Effector CD4-positive, alpha-beta T cell (primary cell): ENCODE measurements at regions not wholly inside any gene's neighbourhood (a gene's known extent, or its start where the extent isn't known, plus 50 kb on each side); places are given as distances from the start of the nearest gene placed in this dataset.

ENCODE experiments used
- DNase-seq: peaks from one replicate; pipeline ENCODE4 v3.0.0-alpha.2; 2020

DNA sequence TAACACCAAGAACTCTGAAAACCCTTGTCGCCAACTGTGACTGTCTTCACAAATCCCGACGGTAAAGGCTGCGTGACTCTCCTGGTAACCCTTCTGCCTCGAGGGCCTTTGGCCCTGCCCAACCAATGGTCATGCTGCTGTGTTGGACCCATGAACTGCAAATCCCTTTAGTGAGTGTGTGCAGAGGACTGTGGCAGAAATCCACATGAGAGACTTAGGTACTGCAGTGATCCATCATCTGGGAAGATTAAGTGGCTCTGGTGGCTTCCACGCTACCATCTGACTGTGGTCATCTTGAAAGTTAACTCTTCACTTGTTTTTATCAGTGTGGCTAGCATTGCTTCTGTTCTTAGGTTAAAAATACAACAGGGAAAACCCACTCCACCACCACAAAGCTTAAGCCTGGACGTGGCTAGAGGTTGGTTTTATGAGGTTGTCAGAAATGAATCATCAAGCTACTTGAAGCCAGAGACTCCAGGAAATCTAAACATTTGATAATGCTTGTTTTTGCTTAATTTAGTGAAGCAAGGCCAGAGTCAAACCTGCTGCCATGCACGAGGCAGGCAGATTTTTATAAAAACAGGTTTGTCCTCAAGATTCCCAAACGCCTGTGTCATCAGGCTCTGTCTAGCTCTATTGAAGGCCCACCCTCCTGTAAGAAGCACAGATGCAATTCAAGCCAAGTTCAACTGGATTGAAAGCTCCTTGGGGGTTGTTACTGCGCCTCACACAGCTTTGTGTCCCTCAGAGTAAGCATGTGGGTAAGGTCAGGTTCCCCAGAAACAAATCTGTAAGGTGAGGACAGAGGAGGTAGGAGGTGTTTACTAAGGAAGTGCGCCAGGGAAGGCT, 52.7 kb upstream of the ERCC6L2 start:
- DNase-seq, result no peak

DNA sequence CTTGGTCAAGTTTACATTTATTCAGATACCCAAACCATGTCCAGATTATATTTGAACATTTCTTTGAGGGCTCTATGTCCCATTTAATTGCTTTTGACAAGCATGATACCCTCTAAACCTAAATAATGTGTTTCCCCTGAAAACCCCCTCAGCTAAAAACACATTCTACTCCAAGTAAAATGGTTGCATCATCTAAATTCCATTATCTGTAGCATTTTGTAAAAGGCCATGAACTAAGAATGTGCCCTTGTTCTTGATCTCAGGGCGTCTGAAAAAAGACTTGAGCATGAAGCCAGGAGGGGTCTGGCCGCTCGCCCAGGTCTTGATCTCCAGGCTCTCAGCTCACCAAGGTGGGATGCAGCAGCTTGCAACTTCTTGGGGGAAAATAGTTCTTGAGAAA, 53.5 kb upstream of the ERCC6L2 start:
- DNase-seq, result no peak

DNA sequence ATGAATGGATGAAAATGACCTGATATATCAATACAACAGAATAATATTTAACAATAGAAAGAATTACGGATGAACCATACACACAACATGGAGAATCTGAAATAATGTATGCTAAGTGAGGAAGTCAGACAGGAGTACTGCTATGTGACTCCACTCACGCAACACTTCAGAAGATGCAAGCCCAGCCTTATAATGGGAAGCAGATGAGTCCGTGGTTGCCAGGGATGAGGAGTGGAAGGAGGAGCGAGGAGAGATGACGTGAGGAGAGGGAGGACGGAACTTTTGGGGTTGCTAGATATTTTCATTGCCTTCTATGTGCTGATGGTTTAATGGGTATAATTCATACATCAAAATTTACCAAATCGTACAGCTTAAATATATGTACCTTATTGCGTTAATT, 55.4 kb upstream of the ERCC6L2 start:
- no peak for DNase-seq

DNA sequence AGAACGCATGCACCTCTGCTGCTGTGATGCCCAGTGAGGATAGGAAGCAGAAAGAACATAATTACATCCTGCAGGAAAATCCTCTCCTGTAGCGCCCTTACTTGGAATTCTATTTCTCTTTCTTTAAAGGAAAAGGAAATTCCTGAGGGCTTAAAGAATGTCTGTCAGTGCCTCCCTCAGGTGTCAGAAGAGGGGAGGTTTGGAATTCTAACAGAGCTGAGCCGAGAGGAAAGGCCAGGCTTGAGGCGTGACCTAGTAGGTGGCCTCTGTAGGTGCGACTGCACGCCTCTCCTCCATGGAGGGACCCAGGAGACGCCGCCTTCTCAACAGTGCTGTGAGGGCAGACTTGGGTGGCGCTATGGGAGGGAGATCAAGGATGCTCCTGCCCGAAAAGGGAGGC, 55.9 kb upstream of the ERCC6L2 start:
- DNase-seq, result no peak

DNA sequence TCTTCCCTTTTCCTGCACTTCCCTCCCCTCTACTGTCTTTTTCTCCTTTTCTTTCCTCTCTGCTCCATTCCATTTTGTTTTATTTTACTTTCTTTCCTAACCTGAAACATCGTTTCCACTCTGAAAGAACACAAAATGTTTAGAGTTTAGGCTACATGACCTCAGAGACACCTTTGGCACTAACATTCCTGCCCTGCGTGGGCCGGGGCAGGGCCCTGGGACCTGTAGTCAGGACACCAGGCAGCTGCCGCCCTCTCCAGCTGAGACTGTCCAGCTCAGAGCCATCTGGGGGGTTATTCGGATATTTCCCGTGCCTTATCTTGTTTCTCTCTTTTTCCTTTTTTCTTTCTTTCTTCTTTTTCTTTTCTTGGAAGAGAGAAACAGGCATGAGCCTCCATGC, 58.3 kb upstream of the ERCC6L2 start:
- no peak for DNase-seq

DNA sequence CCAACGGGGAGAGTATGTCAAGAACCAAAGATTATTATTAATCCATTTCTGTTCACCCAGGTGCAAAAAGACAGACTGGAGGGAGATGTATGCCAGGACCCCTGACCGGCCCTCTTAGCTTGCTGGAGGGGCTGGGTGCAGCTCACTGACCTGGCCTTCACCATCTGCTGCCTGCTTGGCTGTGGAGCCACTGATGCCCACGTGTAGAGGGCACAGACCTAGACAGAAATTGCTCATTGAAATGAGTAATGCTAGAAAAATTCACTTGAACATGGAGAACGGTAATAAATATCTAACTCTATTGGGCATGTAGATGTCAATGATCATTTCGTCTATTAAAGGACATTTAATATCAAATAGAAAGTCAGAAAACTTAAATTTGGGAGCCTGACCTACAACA, 58.8 kb upstream of the ERCC6L2 start:
- no peak for DNase-seq

DNA sequence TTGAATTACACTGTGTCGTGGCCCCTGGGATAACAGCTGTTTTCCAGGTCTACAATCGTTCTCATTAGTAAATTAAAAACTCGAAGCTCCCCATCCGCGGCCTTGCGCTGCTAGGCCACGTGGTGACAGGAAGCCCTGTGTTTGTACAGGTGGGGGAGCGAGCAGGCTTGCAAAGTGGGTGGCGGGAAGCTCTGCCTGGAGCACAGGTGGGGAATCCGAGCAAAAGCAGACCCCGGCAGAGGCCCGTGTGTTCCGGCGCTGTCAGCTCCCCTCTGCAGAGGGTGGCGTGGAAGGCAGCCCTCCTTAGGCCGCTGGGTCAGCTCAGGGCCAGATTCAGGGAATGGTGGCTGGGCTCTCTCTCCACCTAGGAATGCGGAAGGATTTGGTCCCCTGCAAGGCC, 59.5 kb upstream of the ERCC6L2 start:
- DNase-seq, result no peak

DNA sequence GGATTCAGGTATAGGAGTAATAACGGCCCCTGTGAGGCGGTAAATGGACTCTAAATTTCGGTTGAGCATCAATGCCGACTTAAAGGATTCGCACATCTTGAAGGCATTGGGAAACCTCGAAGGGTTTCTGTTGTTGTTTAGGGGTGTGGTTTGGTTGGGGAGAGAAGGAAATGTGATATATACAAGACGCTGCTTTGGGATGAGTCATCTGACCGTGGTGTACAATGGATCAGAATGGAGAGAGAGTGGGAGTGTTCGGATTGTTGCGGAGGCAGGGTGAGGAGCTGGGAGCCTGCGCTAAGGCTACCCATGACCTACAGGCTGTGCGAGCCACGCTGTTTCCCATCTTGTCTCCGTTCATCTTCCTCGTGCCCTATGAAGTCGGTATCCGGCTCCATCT, 60.4 kb upstream of the ERCC6L2 start:
- no peak for DNase-seq

DNA sequence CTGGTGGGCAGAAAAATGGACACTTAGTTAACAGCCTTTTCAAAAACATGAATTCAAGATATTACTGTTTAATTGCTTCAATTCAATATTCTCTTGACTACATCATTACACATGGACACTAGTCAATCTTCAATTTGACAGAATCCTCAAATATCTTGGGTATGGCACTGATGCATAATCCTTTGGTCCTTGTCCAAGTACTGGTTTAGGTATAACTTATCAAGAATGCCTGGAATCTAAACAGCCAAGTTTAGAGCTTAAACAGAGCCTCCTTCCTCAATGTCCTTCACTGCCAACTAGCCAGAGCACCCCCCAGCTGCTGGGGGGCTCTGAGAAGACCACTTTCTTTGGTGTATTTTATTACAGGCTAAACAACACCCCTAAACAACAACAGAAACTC, 61.6 kb upstream of the ERCC6L2 start:
- no peak for DNase-seq

DNA sequence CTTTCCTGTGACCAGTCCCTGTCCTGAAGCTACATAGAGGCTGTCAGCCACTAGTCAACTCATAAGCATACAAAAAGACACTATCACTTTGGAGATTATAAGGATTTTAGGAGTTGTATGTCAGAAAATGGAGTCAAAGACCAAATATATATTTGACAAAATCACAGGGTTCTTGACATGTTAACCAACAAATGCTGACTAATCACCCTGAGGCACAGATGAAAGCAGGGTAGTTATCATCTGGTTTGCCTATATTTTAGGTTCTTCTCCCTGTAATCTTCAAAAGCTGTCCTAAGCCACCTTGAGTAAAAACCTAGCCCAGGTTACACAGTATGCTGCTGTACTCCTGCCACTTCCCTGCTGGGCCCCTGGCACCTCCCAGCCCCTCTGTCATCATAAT, 64.7 kb upstream of the ERCC6L2 start:
- no peak for DNase-seq

DNA sequence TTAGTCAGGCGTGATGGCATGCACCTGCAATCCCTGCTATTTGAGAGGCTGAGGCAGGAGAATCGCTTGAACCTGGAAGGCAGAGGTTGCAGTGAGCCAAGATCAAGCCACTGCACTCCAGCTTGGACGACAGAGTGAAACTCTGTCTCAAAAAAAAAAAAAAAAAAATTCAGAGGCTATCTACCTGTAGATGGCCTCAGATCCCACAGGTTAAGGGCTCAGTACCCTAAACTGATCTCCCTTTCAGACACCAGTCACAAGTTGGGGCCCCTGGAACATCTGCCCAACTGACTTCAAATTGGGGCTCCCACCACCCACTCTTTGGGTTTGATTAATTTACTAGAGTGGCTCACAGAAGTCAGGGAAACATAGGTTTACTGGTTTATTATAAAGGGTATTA, 65.4 kb upstream of the ERCC6L2 start:
- no peak for DNase-seq

DNA sequence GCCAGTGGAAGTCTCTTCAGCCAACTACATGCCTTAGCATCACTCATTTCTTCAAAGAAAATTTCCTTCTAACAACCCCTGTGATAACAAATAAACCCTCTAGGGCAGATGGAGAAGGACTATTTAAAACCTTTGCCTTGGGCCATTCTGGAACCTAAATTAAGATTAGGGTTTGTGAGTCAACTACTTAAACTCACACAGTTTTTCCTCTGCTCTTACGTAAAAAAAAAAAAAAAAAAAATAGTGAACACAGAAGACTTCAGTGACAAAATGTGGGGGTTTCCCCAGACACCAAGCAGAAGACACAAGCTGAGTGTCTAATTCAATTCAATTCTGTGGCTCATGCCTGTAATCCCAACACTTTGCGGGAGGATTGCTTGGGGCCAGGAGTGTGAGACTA, 65.8 kb upstream of the ERCC6L2 start:
- no peak for DNase-seq

DNA sequence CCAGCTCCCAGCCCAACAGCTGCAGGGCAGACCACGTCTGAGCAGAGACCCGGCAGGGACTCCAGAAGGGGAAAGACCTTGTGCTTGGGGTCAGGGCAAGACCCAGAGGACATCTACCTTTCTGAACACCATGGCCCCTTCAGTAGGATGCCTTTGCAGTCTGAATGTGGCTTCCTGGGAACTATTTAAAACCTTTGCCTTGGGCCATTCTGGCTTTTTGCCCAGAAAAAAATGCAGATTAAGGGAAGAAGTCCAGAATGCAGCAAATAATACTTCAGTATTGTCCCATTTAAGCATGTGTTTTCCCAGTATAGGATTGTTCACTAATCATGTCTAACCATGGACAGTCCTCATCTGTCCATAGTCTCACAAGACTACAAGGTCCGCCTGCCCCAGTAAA, 67.5 kb upstream of the ERCC6L2 start:
- no peak for DNase-seq

DNA sequence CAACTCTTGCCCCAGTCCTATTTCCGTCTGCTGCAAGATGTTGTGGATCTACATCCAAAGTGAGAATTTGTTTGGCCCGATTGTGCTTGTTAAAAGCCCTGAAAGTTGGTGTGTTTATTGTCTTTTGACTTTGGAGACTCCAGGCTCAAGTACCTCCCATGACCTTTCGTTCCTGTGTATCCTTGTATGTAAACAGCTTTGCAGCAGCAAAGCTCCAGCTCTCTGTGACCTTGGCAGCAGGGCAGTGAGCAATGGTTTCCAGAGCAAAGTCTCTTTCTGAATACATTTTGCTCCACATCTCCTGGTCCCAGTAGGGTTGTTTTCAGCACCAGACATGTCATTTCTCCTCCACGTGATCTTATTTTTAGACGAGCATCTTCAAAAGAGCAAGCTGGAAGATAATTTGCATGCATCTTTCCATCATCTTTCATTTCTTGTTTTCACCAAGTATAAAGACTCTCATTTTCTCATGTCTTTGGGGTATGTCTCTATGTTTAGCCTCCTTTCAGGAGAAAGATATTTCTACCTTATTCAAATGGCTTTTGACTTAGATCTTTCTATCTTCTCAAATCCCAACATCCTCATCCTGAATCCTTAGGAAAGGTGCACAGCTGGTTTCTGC, 68.1 kb upstream of the ERCC6L2 start:
- no peak for DNase-seq

DNA sequence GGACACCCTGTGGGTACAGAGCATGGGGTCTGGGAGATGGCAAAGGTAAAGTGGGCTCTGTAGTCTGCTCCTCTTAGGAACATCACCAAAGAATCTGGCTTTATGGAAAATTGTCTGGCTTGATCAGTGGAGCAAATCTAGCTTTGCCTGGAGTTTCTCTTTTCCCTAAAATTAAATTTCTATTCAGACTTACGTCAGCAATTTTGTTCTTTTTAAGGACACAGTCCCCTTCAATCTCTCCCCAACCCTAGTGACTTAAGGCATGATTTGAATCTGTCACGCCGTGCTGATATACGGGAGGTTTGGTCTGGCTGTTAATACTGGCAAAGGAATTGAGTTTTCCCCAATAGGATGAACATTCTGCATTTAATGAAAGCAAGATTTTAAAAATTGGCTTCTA, 72.3 kb upstream of the ERCC6L2 start:
- no peak for DNase-seq

DNA sequence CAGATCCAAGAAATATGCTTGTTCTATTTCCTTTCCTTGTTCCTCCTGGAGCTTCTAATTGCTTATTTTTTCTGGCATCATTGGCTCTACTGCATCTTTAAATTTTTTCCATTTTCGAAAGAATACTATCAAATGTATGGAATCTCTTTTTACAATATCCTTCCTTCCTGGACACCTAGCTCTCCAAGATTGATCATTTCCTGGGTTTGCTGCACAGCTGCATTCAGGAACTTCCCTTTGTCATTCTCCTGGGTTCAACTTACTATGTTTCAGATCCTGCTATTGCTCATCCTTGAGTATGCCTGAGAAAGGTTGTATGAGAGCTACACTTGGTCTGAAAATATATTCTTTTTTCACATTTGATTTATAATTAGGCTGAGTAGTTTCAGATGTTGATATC, 73.7 kb upstream of the ERCC6L2 start:
- no peak for DNase-seq

DNA sequence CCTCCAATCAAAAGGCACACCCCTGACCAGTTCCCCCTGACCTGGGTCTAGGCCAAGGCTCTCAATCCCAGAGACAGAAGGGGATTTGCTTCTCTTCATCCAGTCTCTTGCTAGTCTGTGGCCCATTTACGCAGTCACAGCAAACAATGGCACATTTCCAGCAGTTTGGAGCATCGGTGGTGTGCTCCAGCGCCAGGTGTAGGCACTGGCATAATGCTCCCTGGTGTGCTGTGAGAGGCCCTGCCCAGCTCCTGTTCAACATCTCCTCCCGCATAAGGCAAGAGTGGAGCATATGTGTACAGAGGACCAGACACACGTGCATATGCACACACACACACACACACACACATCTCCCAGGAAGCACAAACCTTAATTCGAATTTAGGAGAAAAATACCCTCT, 79.5 kb upstream of the ERCC6L2 start:
- no peak for DNase-seq

DNA sequence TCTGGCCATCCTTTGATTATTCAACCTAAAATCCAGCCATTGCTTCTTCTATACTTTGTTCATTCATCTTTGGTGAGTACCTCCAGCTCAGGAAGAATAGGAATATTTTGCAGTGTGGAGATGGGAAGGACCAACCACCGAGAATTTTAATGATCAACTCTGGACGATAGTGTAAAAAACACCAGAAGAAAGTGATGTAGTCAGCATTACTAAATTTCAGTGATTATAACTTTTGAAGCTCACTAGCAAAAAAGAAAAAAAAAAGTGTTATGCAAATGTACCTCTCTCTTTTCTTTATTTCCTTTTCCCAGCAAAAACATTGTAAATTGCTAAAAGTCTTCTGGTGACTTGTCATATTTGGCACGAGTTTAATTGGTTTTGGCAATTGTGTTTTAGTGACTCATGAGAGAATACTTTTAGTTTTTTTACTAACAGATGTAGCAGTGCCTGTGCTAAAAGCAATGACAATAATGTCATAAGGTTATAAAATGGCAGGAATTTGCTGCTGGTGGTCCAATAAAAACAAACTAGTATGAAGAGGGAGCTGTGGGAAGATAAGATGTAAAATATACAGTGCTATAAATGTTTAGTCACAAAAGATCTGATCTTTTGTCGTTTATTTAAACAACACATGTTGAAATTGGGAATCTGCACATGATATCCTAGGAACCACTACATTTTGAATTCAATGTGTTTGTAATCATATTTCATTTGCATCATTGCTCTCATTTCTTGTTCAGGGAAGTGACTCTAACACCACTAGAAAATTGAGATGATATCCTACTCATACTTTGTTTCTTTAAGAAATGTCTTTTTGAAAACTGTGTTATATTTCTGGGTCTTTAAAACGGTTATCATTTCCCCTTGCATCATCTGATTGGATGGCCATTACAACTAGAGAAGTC, 81.3 kb upstream of the ERCC6L2 start:
- DNase-seq, result no peak

DNA sequence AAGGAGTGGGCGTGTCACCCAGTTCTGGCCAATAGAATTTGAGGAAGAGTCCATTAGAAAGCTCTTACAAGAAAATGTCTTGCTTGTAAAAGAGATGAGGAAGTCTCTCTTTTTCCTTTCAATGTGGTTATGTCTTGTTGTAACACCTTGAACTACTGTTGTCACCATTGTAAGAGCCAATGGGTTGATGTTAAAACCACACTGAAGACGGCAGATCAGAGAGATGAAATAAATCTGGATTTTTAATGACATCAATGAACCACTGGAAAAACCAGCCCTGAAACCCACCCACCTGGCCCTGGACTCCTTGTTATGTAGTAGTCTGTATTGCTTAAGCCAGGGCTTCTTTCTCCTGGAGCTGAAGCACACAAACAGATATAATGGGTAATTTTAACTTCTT, 83.8 kb upstream of the ERCC6L2 start:
- no peak for DNase-seq

DNA sequence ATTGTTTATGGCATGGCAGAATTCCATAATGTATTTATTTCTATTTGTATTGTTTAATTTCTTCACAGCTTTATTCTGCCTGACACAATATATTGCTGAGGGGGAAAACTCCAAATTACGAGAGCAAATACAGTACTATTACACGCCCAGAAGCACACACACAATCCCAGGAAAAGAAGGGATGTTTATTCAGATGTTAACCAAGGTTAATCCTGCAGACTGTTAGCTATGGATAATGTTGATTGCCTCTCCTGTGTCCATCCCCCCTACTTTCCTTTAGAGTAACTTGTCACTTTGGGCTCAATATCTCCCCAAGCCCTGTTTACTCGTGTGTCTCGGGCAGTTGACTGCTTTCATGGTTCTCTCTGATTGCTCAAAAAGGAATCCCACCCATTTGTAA, 84.2 kb upstream of the ERCC6L2 start:
- no peak for DNase-seq

DNA sequence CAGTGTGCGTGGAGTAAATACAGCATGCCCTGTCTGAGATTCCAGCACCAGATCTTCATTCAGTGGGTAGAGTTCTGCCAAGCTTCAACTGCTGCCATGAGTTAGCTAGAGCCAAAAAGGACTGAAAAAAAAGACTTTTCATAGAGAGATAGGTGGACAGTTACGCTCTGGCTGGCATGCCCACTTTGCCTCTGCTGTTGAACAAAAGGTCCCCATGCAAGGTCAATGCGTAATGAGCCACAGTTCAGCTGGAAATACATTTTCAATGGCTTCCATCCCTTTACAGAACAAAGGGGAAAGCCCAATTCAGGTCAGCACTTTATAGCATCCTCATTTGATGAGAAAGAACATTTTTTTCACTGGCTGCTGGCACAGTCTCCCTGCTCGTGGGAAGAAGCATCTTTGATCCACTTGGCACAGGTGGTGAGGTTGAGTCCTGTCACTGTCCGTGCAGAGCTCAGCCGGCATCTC, 86.9 kb upstream of the ERCC6L2 start:
- no peak for DNase-seq

DNA sequence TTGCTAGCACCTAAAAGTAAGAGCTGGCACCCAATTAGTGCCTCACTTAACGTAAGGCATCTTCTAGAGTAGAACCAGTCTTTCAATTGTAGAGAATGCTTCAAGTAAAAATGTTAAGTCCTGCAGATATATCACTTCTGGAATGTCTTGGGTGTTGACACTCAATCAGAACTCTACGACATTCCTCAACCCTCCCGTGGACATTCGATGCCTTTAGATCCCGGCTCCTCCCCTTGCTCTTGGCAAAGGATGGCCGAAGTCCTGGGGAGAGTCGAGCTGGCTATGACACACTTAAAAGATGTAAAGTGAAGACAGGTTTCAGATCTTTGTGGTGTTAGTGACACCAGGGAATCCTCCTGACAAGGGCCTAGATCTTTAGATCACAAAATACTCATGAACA, 87.5 kb upstream of the ERCC6L2 start:
- no peak for DNase-seq

DNA sequence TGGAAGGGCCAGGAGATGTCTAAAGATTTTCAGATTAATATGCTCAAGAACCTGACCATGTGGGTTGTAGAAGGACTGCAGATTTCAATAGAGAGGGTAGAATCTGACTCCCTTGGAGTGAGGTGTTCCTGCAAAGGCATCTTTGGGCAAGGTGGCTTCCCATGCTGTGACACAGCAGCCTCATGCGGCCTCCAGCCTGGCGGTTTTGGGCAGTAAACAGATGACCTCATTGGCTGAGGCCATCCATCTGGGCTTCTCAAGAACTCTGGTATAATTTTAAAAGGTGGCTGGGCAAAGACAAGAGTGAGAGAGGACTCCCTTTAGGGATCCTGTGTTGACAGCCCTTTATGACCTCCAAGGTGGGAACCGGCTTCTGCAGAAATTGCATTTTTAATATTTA, 90.3 kb upstream of the ERCC6L2 start:
- no peak for DNase-seq

DNA sequence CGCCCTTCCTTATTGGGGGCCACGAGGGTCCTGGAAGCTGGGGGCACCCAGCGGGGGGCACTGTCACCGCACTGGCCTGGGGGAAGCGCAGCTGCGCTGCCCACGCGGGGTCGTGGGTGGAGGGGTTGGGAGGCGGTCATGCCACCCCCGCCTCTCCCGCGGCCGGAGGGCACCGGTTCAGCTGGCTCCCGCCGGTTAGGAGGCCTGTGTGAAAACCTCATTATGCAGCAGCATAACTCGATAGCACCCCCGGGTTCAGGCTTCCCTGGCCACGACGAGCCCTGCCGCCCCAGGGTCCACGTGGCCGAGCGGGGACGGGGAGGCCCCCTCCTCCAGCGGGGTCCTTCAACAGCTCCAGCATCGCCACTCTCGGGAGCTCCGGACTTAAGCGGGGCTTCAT, 91.2 kb upstream of the ERCC6L2 start:
- DNase-seq, result no peak
